Mesendoderm (in vitro differentiated cells): ENCODE measurements at regions not wholly inside any gene's neighbourhood (a gene's known extent, or its start where the extent isn't known, plus 50 kb on each side); places are given as distances from the start of the nearest gene placed in this dataset.
A peak's percentile ranks its signal among the peaks of the same experiment; 100 is the strongest.

Experiments used
- DNase-seq: peaks from one replicate; pipeline ENCODE4 v3.0.0; 2013
- H2AK5ac ChIP-seq: 2 replicates; pipeline ENCODE4 v1.6.1; 2013; ENCODE audit warnings: low read length, inconsistent platforms
- H2BK120ac ChIP-seq: 2 replicates; pipeline ENCODE4 v1.6.1; 2013; ENCODE audit warnings: low read depth, mild to moderate bottlenecking, low read length, moderate library complexity, mixed read lengths
- H2BK15ac ChIP-seq: replicated peaks from 2 replicates; pipeline ENCODE4 v1.6.1; 2013; ENCODE audit warnings: low read depth, mild to moderate bottlenecking, moderate library complexity
- H2BK5ac ChIP-seq: 2 replicates; pipeline ENCODE4 v1.6.1; 2013; ENCODE audit warnings: low read length, inconsistent platforms
- H3K18ac ChIP-seq: 2 replicates; pipeline ENCODE4 v1.6.1; 2013; ENCODE audit warnings: mild to moderate bottlenecking, low read length, mixed read lengths
- H3K23ac ChIP-seq: one replicate; pipeline ENCODE4 v1.6.1; 2013; ENCODE audit warnings: low read length
- H3K27ac ChIP-seq: 2 replicates; pipeline ENCODE4 v1.5.1; 2013; ENCODE audit warnings: low read depth, mild to moderate bottlenecking, inconsistent platforms, low read length, moderate library complexity
- H3K27me3 ChIP-seq: 2 replicates; pipeline ENCODE4 v1.6.1; 2013; ENCODE audit warnings: low read length, control low read depth, mild to moderate bottlenecking, inconsistent platforms; ENCODE audit not compliant: insufficient read depth, poor library complexity
- H3K36me3 ChIP-seq: 2 replicates; pipeline ENCODE4 v1.6.1; 2013; ENCODE audit warnings: low read length, inconsistent platforms; ENCODE audit not compliant: control insufficient read depth, insufficient read depth
- H3K4ac ChIP-seq: one replicate; pipeline ENCODE4 v1.6.1; 2013; ENCODE audit warnings: low read depth, mild to moderate bottlenecking, low read length, moderate library complexity
- H3K4me1 ChIP-seq: 2 replicates; pipeline ENCODE4 v1.6.1; 2013; ENCODE audit warnings: low read depth, low read length, inconsistent platforms; ENCODE audit not compliant: control insufficient read depth
- H3K4me2 ChIP-seq: 2 replicates; pipeline ENCODE4 v1.6.1; 2013; ENCODE audit warnings: low read length
- H3K4me3 ChIP-seq: 2 replicates; pipeline ENCODE4 v1.5.1; 2013; ENCODE audit warnings: mild to moderate bottlenecking, low read length
- H3K56ac ChIP-seq: one replicate; pipeline ENCODE4 v1.6.1; 2013; ENCODE audit warnings: low read length
- H3K79me1 ChIP-seq: 2 replicates; pipeline ENCODE4 v1.6.1; 2013; ENCODE audit warnings: low read length, inconsistent platforms
- H3K79me2 ChIP-seq: 2 replicates; pipeline ENCODE4 v1.6.1; 2013; ENCODE audit warnings: mild to moderate bottlenecking, low read length; ENCODE audit not compliant: control insufficient read depth, insufficient read depth
- H3K9ac ChIP-seq: 2 replicates; pipeline ENCODE4 v1.6.1; 2013; ENCODE audit warnings: low read length, inconsistent platforms
- H4K5ac ChIP-seq: one replicate; pipeline ENCODE4 v1.6.1; 2013; ENCODE audit warnings: low read length
- H4K8ac ChIP-seq: one replicate; pipeline ENCODE4 v1.6.1; 2013; ENCODE audit warnings: low read depth, mild to moderate bottlenecking, control low read depth, low read length, moderate library complexity
- WGBS: extraction: QIAGEN DNeasy Blood & Tissue Kit; methylation state at CpG from one replicate; pipeline ENCODE4 v1.1.7; 2013; ENCODE audit warnings: low lambda C conversion rate, missing lambda C conversion rate; ENCODE audit not compliant: insufficient coverage; ENCODE audit errors: extremely low coverage; 5-methylcytosine and 5-hydroxymethylcytosine counted together

- Histone ChIP-seq H3K18ac (no peak overlapping the region), H3K36me3 (no peaks in the 10 kb centered on the region), H2BK15ac (no peak overlapping the region), H3K79me2 (no peaks in the 10 kb centered on the region), H3K27me3 (no peaks in the 10 kb centered on the region), H3K4me2 (no peak overlapping the region), H4K8ac (no peak overlapping the region), H3K27ac (no peak overlapping the region), H3K23ac (no peak overlapping the region), H3K4ac (no peak overlapping the region), H3K56ac (no peak overlapping the region), H3K4me3 (no peak overlapping the region), H4K5ac (no peak overlapping the region), H3K79me1 (no peaks in the 10 kb centered on the region), H3K4me1 (no peaks in the 10 kb centered on the region), H2AK5ac (no peak overlapping the region), H3K9ac (no peak overlapping the region), H2BK120ac (no peak overlapping the region), H2BK5ac (no peak overlapping the region)
- no peak for DNase-seq
- no CpG with 5 or more reads among the region's 22 CpGs for WGBS
These were observed 230.7 kb upstream of the DIO3 start for GRCh38 chr14:101330416-101331140.

GRCh38 chr14:101331141-101331525, 230.2 kb upstream of the DIO3 start:
- H2AK5ac ChIP-seq: no peak overlapping the region
- H3K27ac ChIP-seq: no peak overlapping the region
- no peak overlapping the region for H3K4ac ChIP-seq
- no peak overlapping the region for H3K56ac ChIP-seq
- no peak overlapping the region for H3K18ac ChIP-seq
- no peaks in the 10 kb centered on the region for H3K4me1 ChIP-seq
- no peaks in the 10 kb centered on the region for H3K79me1 ChIP-seq
- H3K23ac ChIP-seq: no peak overlapping the region
- no peaks in the 10 kb centered on the region for H3K36me3 ChIP-seq
- DNase-seq: no peak
- H4K8ac ChIP-seq: no peak overlapping the region
- no peak overlapping the region for H4K5ac ChIP-seq
- no peak overlapping the region for H2BK5ac ChIP-seq
- H2BK120ac ChIP-seq: no peak overlapping the region
- no peak overlapping the region for H3K4me2 ChIP-seq
- no peak overlapping the region for H3K4me3 ChIP-seq
- no peaks in the 10 kb centered on the region for H3K27me3 ChIP-seq
- H3K79me2 ChIP-seq: no peaks in the 10 kb centered on the region
- no peak overlapping the region for H2BK15ac ChIP-seq
- H3K9ac ChIP-seq: no peak overlapping the region
- WGBS: no CpG with 5 or more reads among the region's 10 CpGs

GRCh38 chr14:101331661-101332169, 229.6 kb upstream of the DIO3 start:
- H3K4me1 ChIP-seq: no peaks in the 10 kb centered on the region
- H3K79me1 ChIP-seq: no peaks in the 10 kb centered on the region
- no peaks in the 10 kb centered on the region for H3K79me2 ChIP-seq
- no CpG with 5 or more reads among the region's 6 CpGs for WGBS
- no peaks in the 10 kb centered on the region for H3K36me3 ChIP-seq
- no peak overlapping the region for H4K5ac ChIP-seq
- no peak overlapping the region for H3K27ac ChIP-seq
- H3K9ac ChIP-seq: no peak overlapping the region
- H3K23ac ChIP-seq: no peak overlapping the region
- H3K27me3 ChIP-seq: no peaks in the 10 kb centered on the region
- H3K56ac ChIP-seq: peak overlapping the region; percentile 10
- no peak overlapping the region for H3K4me2 ChIP-seq
- no peak for DNase-seq
- H2AK5ac ChIP-seq: no peak overlapping the region
- H3K4me3 ChIP-seq: no peak overlapping the region
- no peak overlapping the region for H2BK15ac ChIP-seq
- H2BK5ac ChIP-seq: no peak overlapping the region
- H3K4ac ChIP-seq: no peak overlapping the region
- H4K8ac ChIP-seq: no peak overlapping the region
- H3K18ac ChIP-seq: no peak overlapping the region
- no peak overlapping the region for H2BK120ac ChIP-seq

GRCh38 chr14:101332281-101332680, 229.0 kb upstream of the DIO3 start:
- no peak overlapping the region for H3K18ac ChIP-seq
- no peak overlapping the region for H3K4me2 ChIP-seq
- H3K23ac ChIP-seq: no peak overlapping the region
- H3K4me3 ChIP-seq: no peak overlapping the region
- no peak overlapping the region for H3K4ac ChIP-seq
- no peak overlapping the region for H3K56ac ChIP-seq
- no peak for DNase-seq
- no peak overlapping the region for H2BK15ac ChIP-seq
- H3K36me3 ChIP-seq: no peaks in the 10 kb centered on the region
- H3K27me3 ChIP-seq: no peaks in the 10 kb centered on the region
- no peak overlapping the region for H2AK5ac ChIP-seq
- no CpG with 5 or more reads among the region's 8 CpGs for WGBS
- no peak overlapping the region for H2BK120ac ChIP-seq
- no peaks in the 10 kb centered on the region for H3K79me2 ChIP-seq
- no peaks in the 10 kb centered on the region for H3K4me1 ChIP-seq
- H4K5ac ChIP-seq: no peak overlapping the region
- no peak overlapping the region for H2BK5ac ChIP-seq
- no peak overlapping the region for H3K9ac ChIP-seq
- H3K79me1 ChIP-seq: no peaks in the 10 kb centered on the region
- H3K27ac ChIP-seq: no peak overlapping the region
- no peak overlapping the region for H4K8ac ChIP-seq

- no peak overlapping the region for H2BK120ac ChIP-seq
- no peaks in the 10 kb centered on the region for H3K79me2 ChIP-seq
- H3K36me3 ChIP-seq: no peaks in the 10 kb centered on the region
- no peak overlapping the region for H3K4me2 ChIP-seq
- H3K27me3 ChIP-seq: no peaks in the 10 kb centered on the region
- no peak overlapping the region for H3K4me3 ChIP-seq
- no peaks in the 10 kb centered on the region for H3K4me1 ChIP-seq
- H4K5ac ChIP-seq: no peak overlapping the region
- no CpG with 5 or more reads among the region's 20 CpGs for WGBS
- no peak overlapping the region for H3K18ac ChIP-seq
- no peak overlapping the region for H2BK15ac ChIP-seq
- H3K27ac ChIP-seq: no peak overlapping the region
- H3K79me1 ChIP-seq: no peaks in the 10 kb centered on the region
- H4K8ac ChIP-seq: no peak overlapping the region
- no peak overlapping the region for H3K4ac ChIP-seq
- H2BK5ac ChIP-seq: no peak overlapping the region
- no peak overlapping the region for H2AK5ac ChIP-seq
- H3K9ac ChIP-seq: no peak overlapping the region
- H3K56ac ChIP-seq: no peak overlapping the region
- DNase-seq: no peak
- H3K23ac ChIP-seq: no peak overlapping the region
These were observed 227.7 kb upstream of the DIO3 start for GRCh38 chr14:101333335-101334280.
